ENCODE measurements at regions not wholly inside any gene's neighbourhood (a gene's known extent, or its start where the extent isn't known, plus 50 kb on each side); places are given as distances from the start of the nearest gene placed in this dataset.

DNA sequence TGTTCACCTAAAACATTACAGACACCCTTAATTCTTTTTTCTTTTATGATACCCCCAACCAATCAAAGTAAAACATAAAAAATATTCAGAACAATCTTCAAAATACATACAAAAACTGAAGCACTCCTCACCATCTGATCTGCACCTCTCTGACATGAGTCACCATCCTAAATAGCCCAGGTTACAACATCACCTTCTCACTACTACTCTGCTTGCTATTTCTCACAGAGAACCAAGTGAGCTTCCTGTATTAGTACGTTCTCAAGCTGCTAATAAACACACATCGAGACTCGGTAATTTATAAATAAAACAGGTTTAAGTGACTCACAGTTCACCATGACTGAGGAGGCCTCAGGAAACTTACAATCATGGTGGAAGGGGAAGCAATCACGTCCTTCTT lies 183.5 kb downstream of the CBLN2 start:
- no peak for DNase-seq (ENCODE audit: low read depth)

DNA sequence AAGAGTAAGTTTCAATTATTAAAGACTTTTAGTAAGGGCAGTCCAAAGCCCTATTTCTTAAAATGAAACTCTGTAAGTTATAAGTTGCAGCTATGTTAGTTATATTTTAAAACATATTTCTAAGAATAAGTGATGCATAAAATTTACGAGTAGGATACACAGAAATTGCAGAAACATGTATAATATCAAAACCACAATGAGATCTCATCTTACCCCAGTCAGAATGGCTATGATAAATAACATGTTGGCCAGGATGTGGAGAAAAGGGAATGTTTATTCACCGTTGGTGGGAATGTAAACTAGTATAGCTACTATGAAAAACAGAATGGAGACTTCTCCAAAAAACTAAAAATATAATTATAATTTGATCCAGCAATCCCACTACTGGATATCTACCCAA lies 201.2 kb downstream of the CBLN2 start:
- DNase-seq (ENCODE audit: low read depth), result no peak

DNA sequence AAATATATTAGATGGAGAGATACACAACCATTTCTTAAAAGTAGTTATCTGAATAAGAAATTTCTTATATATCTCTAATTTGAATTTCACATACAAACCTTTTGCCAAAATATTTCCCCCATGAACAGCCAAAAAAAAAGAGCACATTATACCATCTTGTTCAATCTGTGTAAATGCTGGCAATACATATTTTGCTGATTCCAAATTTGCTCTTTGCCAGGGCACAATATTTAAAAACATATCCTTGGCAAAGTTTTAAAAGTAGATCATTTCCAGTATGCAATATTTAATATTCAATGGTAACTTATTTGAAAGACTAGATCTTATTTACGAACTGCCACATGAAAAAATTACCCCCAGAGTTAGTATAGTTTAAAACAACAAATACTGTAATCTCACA lies 204.2 kb downstream of the CBLN2 start:
- no peak for DNase-seq (ENCODE audit: low read depth)

- no peak for DNase-seq (ENCODE audit: low read depth)
These were observed 207.4 kb downstream of the CBLN2 start for GRCh38 chr18:72336786-72337185.

DNA sequence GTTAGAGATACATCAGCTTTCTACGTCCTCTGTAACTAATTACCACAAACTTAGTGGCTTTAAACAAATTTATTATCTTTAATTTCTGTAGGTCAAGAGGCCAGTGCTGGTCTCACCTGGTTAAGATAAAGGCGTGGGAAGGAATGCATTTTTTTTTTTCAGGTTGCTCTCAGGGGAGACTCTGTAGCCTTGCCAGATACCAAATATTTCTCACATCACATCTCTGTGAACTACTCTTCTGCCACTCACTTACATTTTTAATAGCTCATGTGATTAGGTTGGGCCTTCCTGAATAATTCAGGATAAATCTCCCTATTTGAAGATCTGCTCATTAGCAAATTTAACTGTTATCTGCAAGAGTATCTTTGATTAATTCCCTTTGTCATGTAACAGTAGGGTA lies 214.6 kb downstream of the CBLN2 start:
- DNase-seq (ENCODE audit: low read depth), result no peak

GRCh38 chr18:72325307-72325706 lies 218.8 kb downstream of the CBLN2 start:
- DNase-seq (ENCODE audit: low read depth), result no peak

- DNase-seq (ENCODE audit: low read depth), result no peak
These were observed 219.5 kb downstream of the CBLN2 start for GRCh38 chr18:72324677-72325076.

- DNase-seq (ENCODE audit: low read depth), result no peak
These were observed 227.6 kb downstream of the CBLN2 start for GRCh38 chr18:72316497-72316896.

DNA sequence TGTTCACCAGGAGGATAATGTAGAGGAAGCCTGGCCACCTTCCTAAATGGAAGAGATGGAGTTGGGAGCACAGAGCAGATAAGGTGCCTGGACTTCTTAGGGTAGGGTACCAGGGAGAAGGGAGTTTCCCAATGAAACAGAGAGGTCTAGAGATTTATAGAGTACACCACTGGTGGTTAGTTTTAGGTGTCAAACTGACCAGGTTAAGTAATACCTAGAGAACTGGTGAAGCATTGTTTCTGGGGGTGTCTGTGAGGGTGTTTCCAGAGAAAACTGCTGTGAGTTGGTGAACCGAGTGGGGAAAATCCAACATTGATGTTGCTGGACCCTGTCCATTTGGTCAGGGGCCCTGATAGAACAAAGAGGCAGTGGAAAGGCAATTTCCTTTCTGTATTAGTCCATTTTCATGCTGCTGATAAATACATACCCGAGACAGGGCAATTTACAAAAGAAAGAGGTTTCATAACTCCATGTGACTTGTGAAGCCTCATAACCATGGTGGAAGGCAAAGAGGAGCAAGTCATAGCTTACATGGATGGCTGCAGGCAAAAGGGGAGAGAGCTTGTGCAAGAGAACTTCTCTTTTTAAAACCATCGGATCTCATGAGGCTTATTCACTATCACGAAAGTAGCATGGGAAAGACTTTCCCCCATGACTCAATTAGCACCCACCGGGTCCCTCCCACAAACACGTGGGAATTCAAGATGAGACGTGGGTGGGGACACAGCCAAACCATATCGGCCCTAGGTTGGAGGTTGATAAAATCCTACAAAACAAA lies 260.8 kb downstream of the CBLN2 start:
- DNase-seq (ENCODE audit: low read depth), result no peak

GRCh38 chr18:72273025-72273424 lies 271.1 kb downstream of the CBLN2 start:
- no peak for DNase-seq (ENCODE audit: low read depth)

DNA sequence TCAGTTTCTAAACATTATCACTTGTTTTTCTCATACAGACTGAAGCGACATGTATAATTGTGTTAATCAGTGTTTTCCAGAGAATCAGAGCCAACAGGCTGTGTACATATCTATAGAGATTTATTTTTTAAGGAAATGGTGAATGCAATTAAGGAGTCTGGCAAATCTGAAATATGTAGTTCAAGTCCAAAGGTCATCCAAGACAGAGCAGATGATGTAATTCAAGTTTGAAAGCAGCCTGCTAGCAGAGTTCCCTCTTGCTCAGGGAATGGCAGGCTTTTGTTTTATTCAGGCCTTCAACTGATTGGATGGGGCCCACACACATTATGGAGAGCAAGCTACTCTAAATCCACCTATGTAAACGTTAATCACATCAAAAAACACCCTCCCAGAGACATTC lies 282.6 kb downstream of the CBLN2 start:
- DNase-seq (ENCODE audit: low read depth), result no peak

- DNase-seq (ENCODE audit: low read depth), result no peak
These were observed 298.1 kb downstream of the CBLN2 start for GRCh38 chr18:72246076-72246475.

DNA sequence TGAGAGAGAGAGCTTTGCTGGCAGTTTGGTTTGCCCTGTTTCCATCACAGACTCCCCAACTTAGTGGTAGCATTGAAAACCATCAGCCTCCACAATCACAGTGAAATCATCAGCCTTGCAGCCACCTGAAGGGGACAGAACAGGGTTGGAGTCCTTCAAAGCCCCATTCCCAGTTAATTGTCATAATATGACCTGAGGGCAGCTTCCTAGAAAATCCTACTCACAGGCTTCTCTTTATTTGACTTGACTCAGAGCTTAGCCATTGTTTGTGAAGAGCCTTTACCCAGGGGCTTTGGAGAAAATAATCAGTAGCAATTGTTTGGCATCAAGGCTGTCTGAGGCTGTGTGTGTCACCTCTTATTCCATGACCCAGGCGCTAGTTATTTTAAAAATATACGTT lies 308.7 kb downstream of the CBLN2 start:
- no peak for DNase-seq (ENCODE audit: low read depth)

DNA sequence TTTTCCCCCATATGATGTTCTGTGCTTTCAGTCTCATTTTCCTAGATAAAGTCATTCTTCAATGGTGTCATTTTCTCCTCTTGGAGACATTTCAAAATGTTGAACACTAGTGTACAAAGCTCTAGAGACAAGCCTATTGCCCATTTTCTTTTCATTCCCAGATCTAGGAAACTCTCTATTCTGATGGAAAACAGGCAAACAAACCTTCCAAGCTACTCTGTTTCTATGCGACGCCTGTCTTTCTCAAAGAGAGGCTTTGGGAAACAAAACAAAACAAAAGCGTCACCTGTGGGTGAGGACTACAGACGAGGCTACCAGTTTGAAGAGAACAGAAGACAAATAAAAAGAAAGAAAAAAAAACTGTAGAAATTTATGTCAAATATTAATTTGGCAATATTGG lies 311.0 kb downstream of the CBLN2 start:
- no peak for DNase-seq (ENCODE audit: low read depth)

- DNase-seq (ENCODE audit: low read depth), result no peak
These were observed 311.5 kb downstream of the CBLN2 start for GRCh38 chr18:72232644-72233043.

DNA sequence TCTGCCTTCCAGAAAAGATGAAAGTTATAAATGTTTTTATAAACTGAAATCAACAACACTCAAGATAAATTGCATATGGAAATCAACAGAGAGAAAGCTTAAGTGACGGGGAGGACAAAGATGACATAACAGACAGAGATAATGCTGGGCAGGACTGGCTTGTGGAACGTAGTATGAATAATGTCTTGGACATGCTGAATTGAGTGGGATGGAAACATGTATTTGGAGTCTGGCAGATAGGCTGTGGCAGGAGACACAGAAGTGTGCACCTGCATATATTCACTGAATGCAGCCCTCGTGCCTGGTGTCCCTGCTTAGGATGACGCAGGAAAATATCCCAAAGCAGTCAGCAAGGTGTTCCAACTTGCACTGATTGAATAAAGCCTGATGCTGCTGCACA lies 318.2 kb downstream of the CBLN2 start:
- no peak for DNase-seq (ENCODE audit: low read depth)

DNA sequence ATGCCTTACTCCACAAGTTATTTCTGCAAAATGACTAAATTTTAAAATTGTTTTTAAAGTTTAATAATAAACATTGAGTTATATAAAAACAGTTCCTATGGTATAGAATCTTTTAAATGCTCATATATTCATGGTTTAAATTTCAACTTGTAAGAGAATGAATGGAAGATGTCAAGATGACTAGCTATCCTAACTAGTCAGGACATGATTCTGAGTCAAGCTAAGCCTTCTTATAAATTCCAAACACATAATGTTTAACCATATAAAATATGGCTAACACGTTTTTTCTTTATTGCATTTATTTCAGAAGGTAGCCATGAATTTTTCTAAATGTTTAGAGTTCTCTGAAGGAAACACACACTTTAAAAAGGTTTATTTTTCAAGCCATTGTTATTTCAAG lies 320.4 kb downstream of the CBLN2 start:
- no peak for DNase-seq (ENCODE audit: low read depth)

DNA sequence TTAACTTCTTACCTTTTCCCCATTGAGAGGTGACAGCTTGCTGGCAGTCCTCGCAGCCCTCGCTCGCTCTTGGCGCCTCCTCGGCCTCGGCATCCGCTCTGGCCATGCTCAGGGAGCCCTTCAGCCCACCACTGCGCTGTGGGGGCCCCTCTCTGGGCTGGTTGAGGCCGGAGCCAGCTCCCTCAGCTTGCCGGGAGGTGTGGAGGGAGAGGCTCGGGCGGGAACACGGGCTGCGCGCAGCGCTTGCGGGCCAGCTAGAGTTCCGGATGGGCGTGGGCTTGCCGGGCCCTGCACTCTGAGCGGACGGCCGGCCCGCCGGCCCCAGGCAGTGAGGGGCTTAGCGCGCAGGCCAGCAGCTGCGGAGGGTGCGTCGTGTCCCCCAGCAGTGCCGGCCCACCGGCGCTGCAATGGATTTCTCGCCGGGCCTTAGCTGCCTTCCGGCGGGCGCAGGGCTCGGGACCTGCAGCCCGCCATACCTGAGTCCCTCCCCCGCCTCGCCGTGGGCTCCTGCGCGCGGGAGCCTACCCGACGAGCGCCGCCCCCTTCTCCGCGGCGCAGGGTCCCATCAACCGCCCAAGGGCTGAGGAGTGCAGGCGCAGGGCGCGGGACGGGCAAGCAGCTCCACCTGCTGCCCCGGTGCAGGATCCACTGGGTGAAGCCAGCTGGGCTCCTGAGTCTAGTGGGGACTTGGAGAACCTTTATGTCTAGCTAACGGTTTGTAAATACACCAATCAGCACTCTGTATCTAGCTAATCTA lies 335.0 kb downstream of the CBLN2 start:
- no peak for DNase-seq (ENCODE audit: low read depth)

- DNase-seq (ENCODE audit: low read depth), result no peak
These were observed 336.9 kb downstream of the CBLN2 start for GRCh38 chr18:72207280-72207679.

- no peak for DNase-seq (ENCODE audit: low read depth)
These were observed 337.3 kb downstream of the CBLN2 start for GRCh38 chr18:72206814-72207213.

GRCh38 chr18:72201032-72201431 lies 343.1 kb downstream of the CBLN2 start:
- DNase-seq (ENCODE audit: low read depth), result no peak

DNA sequence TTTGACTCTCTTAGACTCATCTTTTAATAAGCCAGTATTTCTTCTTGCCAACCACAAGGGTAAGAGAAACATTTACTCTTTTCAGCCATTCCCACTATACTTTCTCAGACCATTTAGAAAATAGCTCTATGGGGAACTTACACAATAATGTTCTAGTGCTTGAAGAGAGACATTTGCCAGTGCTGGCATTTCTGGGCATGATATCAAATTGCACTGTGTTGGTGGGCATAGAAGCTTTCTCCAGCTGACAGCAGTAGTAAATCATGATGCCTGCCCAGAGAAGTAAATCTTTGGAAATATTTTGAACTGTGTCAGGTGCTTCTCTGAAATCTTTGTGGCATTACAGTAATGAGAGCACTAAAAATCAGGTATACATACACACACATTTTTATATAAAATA lies 346.6 kb downstream of the CBLN2 start:
- no peak for DNase-seq (ENCODE audit: low read depth)

GRCh38 chr18:72194072-72194471 lies 350.1 kb downstream of the CBLN2 start:
- DNase-seq (ENCODE audit: low read depth), result no peak

DNA sequence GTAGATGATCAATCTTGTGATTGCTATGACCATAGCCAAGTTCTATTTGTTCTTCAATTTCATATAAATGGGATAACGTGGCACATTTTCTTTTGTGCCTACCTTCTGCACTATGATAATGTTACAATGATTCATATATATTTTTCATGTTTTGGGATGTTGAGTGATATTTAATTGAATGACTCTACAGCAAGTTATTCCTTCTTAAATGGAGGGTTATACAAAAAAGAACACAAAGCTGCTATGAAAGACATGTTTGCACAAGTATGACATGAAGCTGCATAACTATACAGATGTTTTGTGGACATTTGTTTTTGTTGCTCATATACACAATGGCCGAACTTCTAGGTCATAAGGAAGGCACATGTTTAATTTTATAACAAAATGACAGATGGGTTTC lies 356.2 kb downstream of the CBLN2 start:
- DNase-seq (ENCODE audit: low read depth), result no peak
